ENCODE measurements at regions not wholly inside any gene's neighbourhood (a gene's known extent, or its start where the extent isn't known, plus 50 kb on each side); places are given as distances from the start of the nearest gene placed in this dataset.

DNA sequence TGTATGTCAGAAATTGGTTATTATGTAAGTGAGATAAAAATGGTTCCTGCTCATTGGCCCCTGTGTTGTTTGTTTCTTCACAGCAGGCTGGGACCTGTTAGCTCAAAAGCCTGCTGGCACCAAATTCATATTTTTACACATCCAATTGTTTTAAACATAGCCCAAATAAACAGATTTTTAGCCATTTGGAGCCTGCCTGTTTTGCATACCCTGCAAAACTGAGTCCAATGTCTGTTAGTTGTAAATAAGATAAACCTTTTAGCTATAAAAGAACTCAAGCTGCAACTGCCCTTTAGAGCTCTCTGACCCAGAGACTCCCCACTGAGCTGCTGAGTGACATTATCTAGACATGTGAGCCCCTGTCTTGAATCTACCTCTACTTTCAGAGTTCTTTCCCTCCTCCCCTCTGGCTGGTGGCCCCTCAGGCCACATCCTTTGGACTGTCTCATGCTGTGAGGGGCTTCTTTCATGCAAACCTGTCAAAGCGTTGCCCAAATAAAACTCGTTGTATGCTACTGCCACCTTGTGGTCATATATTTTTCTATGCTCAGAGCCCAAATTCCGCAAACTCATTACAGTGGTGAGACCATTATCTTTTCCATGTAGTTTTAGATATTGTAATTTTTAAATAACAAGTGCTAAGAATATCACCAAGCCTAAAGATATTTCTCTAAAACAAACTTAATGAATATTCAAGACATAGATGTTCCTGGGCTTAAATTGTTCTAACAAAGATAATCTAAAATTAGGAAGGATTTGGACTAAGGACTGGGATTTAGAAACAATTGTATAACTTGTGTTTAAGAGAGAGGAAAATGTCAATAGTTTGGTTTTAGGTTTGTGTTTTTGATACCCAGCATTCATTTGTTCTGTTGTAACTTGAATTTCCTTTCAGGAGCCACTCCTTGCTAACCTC is 337.9 kb downstream of the AACS start:
- ChIA-PET CTCF (interaction anchor here (0.6 to 1.2 kb wide), 2 partner anchors 220 to 434 kb away, joined by 4 to 11 read pairs; no protein-coding TSS in a partner anchor), POLR2A (ENCODE audit: unreplicated experiment) (no interaction called here)
- Histone ChIP-seq H3K4me3 (ENCODE audit: low read length) (no peak overlapping the region), H3K79me2 (ENCODE audit: low read length) (no peaks in the 10 kb centered on the region), H3K27me3 (ENCODE audit: low read length) (peaks cover 27% of the 10 kb centered on the region; the same call in 1 of the 2 replicates), H3K4me1 (ENCODE audit: insufficient read depth, low read length) (no peaks in the 10 kb centered on the region), H4K20me1 (ENCODE audit: low read length) (no peaks in the 10 kb centered on the region), H2AFZ (ENCODE audit: low read length) (no peak overlapping the region), H3K9me3 (ENCODE audit: low read length) (no peaks in the 10 kb centered on the region), H3K27ac (ENCODE audit: low read length) (no peak overlapping the region), H3F3A (ENCODE audit: low read length, unreplicated experiment) (no peaks in the 10 kb centered on the region), H3K4me2 (ENCODE audit: low read length) (no peak overlapping the region), H3K9me2 (replicated peaks; ENCODE audit: low read length) (no peaks in the 10 kb centered on the region), H3K9ac (ENCODE audit: low read length) (no peak overlapping the region), H3K36me3 (ENCODE audit: low read depth, low read length) (no peaks in the 10 kb centered on the region)
- intact Hi-C loops (cut with micrococcal nuclease) = loop anchor here (1.0 kb wide), 1 partner anchor 72 kb away; no protein-coding TSS in a partner anchor
- TF ChIP-seq EZH2phosphoT487 (IDR thresholded peaks at IDR 0.05; ENCODE audit: borderline replicate concordance, low read length) (no peak), CTCF (conservative IDR thresholded peaks at IDR 0.05; ENCODE audit: low read depth, low read length) (peak; percentile 93)
- BruUV-seq (replicated peaks) = no TSS peak
- DNase-seq (peak; percentile 77), ATAC-seq (peak; percentile 55)

DNA sequence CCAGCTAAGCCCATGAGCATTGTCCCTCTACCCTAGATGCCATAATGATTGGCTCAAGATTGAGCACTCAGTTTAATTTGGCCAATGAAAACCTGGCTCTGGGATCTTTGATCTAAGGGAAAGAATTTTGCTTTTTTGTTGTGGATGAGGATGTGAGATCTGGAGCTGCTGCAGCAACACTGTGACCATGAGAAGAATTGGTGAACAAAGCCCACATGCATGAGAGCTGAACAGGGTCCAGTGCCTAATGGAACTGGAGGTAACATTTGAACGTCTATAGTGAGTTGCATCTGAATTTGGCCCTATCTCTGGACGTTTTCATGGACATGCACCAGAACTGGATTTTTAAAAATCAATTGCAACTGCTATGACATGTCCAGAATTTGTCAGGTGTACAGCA is 338.6 kb downstream of the AACS start:
- Histone ChIP-seq H3K4me3 (ENCODE audit: low read length) (no peak overlapping the region), H3K27me3 (ENCODE audit: low read length) (peaks cover 27% of the 10 kb centered on the region; the same call in 1 of the 2 replicates), H4K20me1 (ENCODE audit: low read length) (no peaks in the 10 kb centered on the region), H3K9me2 (replicated peaks; ENCODE audit: low read length) (no peaks in the 10 kb centered on the region), H3K36me3 (ENCODE audit: low read depth, low read length) (no peaks in the 10 kb centered on the region), H3K9ac (ENCODE audit: low read length) (no peak overlapping the region), H3F3A (ENCODE audit: low read length, unreplicated experiment) (no peaks in the 10 kb centered on the region), H2AFZ (ENCODE audit: low read length) (no peak overlapping the region), H3K79me2 (ENCODE audit: low read length) (no peaks in the 10 kb centered on the region), H3K9me3 (ENCODE audit: low read length) (no peaks in the 10 kb centered on the region), H3K4me2 (ENCODE audit: low read length) (no peak overlapping the region), H3K4me1 (ENCODE audit: insufficient read depth, low read length) (no peaks in the 10 kb centered on the region), H3K27ac (ENCODE audit: low read length) (no peak overlapping the region)
- TF ChIP-seq EZH2 (IDR thresholded peaks at IDR 0.05; ENCODE audit: low read length, unreplicated experiment) (no peak), CTCF (conservative IDR thresholded peaks at IDR 0.05; ENCODE audit: low read depth, low read length) (no peak), EZH2phosphoT487 (IDR thresholded peaks at IDR 0.05; ENCODE audit: borderline replicate concordance, low read length) (no peak)
- CTCF ChIA-PET = interaction anchor here (1.4 kb wide), 1 partner anchor 221 kb away, joined by 3 read pairs; no protein-coding TSS in a partner anchor
- ATAC-seq (no peak), DNase-seq (no peak)
- POLR2A ChIA-PET (ENCODE audit: unreplicated experiment) = no interaction called here
- BruUV-seq (replicated peaks) = no TSS peak
- intact Hi-C loops (cut with micrococcal nuclease) = loop anchor here (1.0 kb wide), 1 partner anchor 73 kb away; no protein-coding TSS in a partner anchor

GRCh38 chr12:125406131-125406530 is 340.9 kb downstream of the AACS start:
- Histone ChIP-seq H4K20me1 (ENCODE audit: low read length) (no peaks in the 10 kb centered on the region), H3K4me3 (ENCODE audit: low read length) (no peak overlapping the region), H3K79me2 (ENCODE audit: low read length) (no peaks in the 10 kb centered on the region), H3K27me3 (ENCODE audit: low read length) (peaks cover 19% of the 10 kb centered on the region; the same call in 1 of the 2 replicates), H3K9me3 (ENCODE audit: low read length) (no peaks in the 10 kb centered on the region), H3F3A (ENCODE audit: low read length, unreplicated experiment) (no peaks in the 10 kb centered on the region), H3K4me1 (ENCODE audit: insufficient read depth, low read length) (no peaks in the 10 kb centered on the region), H3K4me2 (ENCODE audit: low read length) (no peak overlapping the region), H3K9me2 (replicated peaks; ENCODE audit: low read length) (no peaks in the 10 kb centered on the region), H3K27ac (ENCODE audit: low read length) (no peak overlapping the region), H2AFZ (ENCODE audit: low read length) (no peak overlapping the region), H3K9ac (ENCODE audit: low read length) (no peak overlapping the region), H3K36me3 (ENCODE audit: low read depth, low read length) (no peaks in the 10 kb centered on the region)
- ATAC-seq (no peak), DNase-seq (no peak)
- TF ChIP-seq EZH2 (IDR thresholded peaks at IDR 0.05; ENCODE audit: low read length, unreplicated experiment) (no peak), EZH2phosphoT487 (IDR thresholded peaks at IDR 0.05; ENCODE audit: borderline replicate concordance, low read length) (no peak), CTCF (conservative IDR thresholded peaks at IDR 0.05; ENCODE audit: low read depth, low read length) (no peak)
- ChIA-PET CTCF (no interaction called here), POLR2A (ENCODE audit: unreplicated experiment) (no interaction called here)
- intact Hi-C loops (cut with micrococcal nuclease) = no loop called here
- BruUV-seq (replicated peaks) = no TSS peak

All from PC-3 (cell line).